GM12878 (cell line): ENCODE measurements at regions not wholly inside any gene's neighbourhood (a gene's known extent, or its start where the extent isn't known, plus 50 kb on each side); places are given as distances from the start of the nearest gene placed in this dataset.

Experiments used
- NKRF ChIP-seq: fragments of 450-650 bp; conservative IDR thresholded peaks from 2 replicates; pipeline ENCODE4 v1.6.1; 2017; ENCODE audit warnings: mild to moderate bottlenecking, moderate library complexity
- TF ChIP-seq, protein P1 (sequence below): IDR thresholded peaks from 2 replicates; pipeline ENCODE4 v1.6.1; 2012; ENCODE audit warnings: mild to moderate bottlenecking, low read depth, low read length

DNA sequence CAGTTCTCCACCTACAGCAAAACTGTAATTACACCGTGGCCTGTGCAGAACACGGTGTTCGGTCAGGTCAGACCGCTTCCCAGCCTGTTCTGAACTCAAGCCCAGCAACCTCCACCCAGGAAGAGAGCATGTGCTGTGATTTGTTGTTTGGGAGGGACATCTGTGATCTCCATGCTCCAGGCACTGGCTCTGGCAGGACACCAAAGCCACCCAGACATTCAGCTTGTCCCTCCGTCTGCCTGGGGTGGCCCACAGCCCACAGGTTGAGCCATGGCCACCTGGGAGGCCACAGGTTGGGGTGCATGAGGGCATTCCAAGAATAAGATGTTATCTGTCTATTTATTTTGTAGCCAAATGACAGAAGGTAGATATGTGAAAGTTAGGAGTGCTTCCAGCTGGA, 1091.1 kb downstream of the VRK1 start:
- TF ChIP-seq, protein P1, sequence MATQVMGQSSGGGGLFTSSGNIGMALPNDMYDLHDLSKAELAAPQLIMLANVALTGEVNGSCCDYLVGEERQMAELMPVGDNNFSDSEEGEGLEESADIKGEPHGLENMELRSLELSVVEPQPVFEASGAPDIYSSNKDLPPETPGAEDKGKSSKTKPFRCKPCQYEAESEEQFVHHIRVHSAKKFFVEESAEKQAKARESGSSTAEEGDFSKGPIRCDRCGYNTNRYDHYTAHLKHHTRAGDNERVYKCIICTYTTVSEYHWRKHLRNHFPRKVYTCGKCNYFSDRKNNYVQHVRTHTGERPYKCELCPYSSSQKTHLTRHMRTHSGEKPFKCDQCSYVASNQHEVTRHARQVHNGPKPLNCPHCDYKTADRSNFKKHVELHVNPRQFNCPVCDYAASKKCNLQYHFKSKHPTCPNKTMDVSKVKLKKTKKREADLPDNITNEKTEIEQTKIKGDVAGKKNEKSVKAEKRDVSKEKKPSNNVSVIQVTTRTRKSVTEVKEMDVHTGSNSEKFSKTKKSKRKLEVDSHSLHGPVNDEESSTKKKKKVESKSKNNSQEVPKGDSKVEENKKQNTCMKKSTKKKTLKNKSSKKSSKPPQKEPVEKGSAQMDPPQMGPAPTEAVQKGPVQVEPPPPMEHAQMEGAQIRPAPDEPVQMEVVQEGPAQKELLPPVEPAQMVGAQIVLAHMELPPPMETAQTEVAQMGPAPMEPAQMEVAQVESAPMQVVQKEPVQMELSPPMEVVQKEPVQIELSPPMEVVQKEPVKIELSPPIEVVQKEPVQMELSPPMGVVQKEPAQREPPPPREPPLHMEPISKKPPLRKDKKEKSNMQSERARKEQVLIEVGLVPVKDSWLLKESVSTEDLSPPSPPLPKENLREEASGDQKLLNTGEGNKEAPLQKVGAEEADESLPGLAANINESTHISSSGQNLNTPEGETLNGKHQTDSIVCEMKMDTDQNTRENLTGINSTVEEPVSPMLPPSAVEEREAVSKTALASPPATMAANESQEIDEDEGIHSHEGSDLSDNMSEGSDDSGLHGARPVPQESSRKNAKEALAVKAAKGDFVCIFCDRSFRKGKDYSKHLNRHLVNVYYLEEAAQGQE = no peak
- TF ChIP-seq NKRF = no peak
